ENCODE measurements at regions not wholly inside any gene's neighbourhood (a gene's known extent, or its start where the extent isn't known, plus 50 kb on each side); places are given as distances from the start of the nearest gene placed in this dataset.
"Not testable (repeated sequence)": the region's sequence is repeated elsewhere in the genome, so short reads cannot be mapped to it uniquely, and the experiment has no call there.

DNA sequence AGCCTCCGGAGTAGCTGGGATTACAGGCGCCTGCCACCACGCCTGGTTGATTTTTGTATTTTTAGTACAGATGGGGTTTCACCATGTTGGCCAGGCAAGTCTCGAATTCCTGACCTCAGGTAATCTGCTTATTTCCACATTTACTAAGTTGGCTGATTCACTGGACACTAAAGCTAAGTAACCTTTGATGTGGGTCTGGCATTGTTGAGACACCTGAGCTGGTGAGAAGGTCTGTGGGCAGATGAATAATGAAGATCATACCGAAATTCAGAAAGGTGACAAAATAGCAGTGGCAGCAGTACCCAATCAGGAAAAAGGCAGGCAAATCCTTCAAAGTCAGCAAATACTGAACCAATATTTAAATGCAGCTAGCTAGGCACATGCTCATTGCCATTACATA is 210.6 kb upstream of the ZNF608 start:
- H3K27ac ChIP-seq, result no peak overlapping the region
- no peak for TF ChIP-seq CTCF (conservative IDR thresholded peaks at IDR 0.05)

GRCh38 chr5:124960266-124960665 is 213.8 kb upstream of the ZNF608 start:
- 0 out of 2 replicates have a peak, but pooled peaks have one; percentile 18 for TF ChIP-seq CTCF (conservative IDR thresholded peaks at IDR 0.05)
- H3K27ac ChIP-seq, result peak overlapping the region; percentile 32

DNA sequence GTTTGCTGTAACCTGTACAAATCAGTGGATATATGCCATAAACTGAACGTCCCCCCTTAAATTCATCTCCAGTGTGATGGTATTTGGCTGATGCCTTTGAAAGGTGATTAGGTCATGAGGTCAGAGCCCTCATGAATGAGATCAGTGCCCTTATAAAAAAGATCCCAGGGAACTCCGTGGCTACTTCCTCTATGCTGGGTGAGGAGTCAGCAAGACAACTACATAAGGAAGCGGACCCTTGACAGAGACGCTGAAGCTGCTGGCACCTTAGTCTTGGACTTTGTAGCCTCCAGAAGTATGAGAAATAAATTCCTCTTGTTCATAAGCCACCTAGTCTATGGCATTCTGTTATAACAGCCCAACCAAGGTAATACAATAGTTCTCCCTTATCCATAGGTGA is 215.1 kb upstream of the ZNF608 start:
- TF ChIP-seq CTCF (conservative IDR thresholded peaks at IDR 0.05), result no peak
- H3K27ac ChIP-seq, result no peak overlapping the region; the same call in 1 of the 2 replicates

GRCh38 chr5:124962111-124962510 is 215.7 kb upstream of the ZNF608 start:
- TF ChIP-seq CTCF (conservative IDR thresholded peaks at IDR 0.05), result no peak
- H3K27ac ChIP-seq, result no peak overlapping the region

- no peak for TF ChIP-seq CTCF (conservative IDR thresholded peaks at IDR 0.05)
- H3K27ac ChIP-seq, result no peak overlapping the region
These were observed 216.3 kb upstream of the ZNF608 start for GRCh38 chr5:124962735-124963134.

DNA sequence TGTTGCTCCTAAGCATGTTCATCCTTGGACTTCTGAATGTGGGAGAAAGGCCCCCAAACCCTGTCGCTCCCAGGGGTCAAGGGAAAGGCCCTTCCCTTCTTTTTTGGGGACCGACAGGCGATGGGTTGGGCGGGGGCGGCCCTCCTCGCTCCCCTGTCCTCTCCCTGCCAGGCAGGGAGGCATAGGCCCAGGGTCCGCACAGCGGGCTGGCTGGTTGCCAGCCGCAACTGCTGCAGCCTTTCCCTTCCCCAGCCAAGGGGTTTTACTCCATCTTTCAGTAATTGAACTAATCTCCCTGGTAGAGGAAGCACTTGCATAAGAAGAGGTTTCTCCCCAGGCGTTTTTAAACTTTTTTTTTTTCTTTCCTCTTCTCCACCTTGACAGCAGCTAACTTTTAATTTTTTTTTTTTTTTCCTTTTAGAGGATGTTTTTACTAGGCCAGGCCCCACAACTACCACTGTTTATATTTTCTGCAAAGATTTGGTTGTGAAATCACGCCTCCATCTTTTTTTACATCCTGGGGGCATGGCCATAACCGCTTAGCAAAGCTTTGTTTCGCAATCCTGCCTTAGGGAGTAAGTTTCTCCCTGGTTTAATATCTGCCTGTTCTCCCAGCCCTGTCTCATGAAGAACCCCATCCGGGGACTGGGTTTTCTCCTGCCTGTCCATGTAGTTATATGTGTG is 216.9 kb upstream of the ZNF608 start:
- no peak overlapping the region for H3K27ac ChIP-seq
- TF ChIP-seq CTCF (conservative IDR thresholded peaks at IDR 0.05), result no peak

- H3K27ac ChIP-seq, result not testable (repeated sequence)
These were observed 220.3 kb upstream of the ZNF608 start for GRCh38 chr5:124966741-124967140.

GRCh38 chr5:124970381-124970780 is 223.9 kb upstream of the ZNF608 start:
- H3K27ac ChIP-seq, result not testable (repeated sequence)

- 0 out of 2 replicates have a peak, but pooled peaks have one; percentile 11 for TF ChIP-seq CTCF (conservative IDR thresholded peaks at IDR 0.05)
These were observed 226.3 kb upstream of the ZNF608 start for GRCh38 chr5:124972703-124973102.

More at GRCh38 chr5:124972703-124973102, 226.3 kb upstream of the ZNF608 start:
- H3K27ac ChIP-seq, result no peak overlapping the region

Measured in VCaP (cell line).